ENCODE measurements at regions not wholly inside any gene's neighbourhood (a gene's known extent, or its start where the extent isn't known, plus 50 kb on each side); places are given as distances from the start of the nearest gene placed in this dataset.

- H3K4me3 Mint-ChIP-seq: no peak overlapping the region
- ATAC-seq: no peak
- no peak for DNase-seq
- Histone ChIP-seq H3K36me3 (ENCODE audit: control insufficient read depth, insufficient read depth, low read length) (no peaks in the 10 kb centered on the region), H3K27me3 (ENCODE audit: control insufficient read depth, insufficient read depth, low read length) (no peaks in the 10 kb centered on the region), H3K27ac (ENCODE audit: low read length) (no peak overlapping the region), H3K4me3 (ENCODE audit: low read length) (no peak overlapping the region), H3K4me1 (ENCODE audit: control insufficient read depth, insufficient read depth, low read length) (no peaks in the 10 kb centered on the region), H3K9me3 (ENCODE audit: control insufficient read depth, insufficient read depth, low read length) (no peaks in the 10 kb centered on the region)
- intact Hi-C loops (cut with micrococcal nuclease): no loop called here
- peaks cover 0 to 4% of the 10 kb centered on the region in 2 donors for H3K4me1 Mint-ChIP-seq
- WGBS (ENCODE audit: insufficient coverage): 80% methylated on average over 3 of the region's 3 CpGs
- H3K36me3 Mint-ChIP-seq: no peaks in the 10 kb centered on the region
- H3K27ac Mint-ChIP-seq: no peak overlapping the region
- TF ChIP-seq CTCF (IDR thresholded peaks at IDR 0.05): no peak
- peaks cover 6 to 8% of the 10 kb centered on the region in 2 donors for H3K27me3 Mint-ChIP-seq (ENCODE audit: low read depth in 2 of 2)
- H3K9me3 Mint-ChIP-seq: no peaks in the 10 kb centered on the region
Observed at GRCh38 chr17:14505606-14506005, 204.7 kb downstream of the HS3ST3B1 start.

GRCh38 chr17:14499976-14500375, 199.1 kb downstream of the HS3ST3B1 start:
- H3K4me3 Mint-ChIP-seq: no peak overlapping the region
- H3K27ac Mint-ChIP-seq: no peak overlapping the region
- Histone ChIP-seq H3K27ac (ENCODE audit: low read length) (no peak overlapping the region), H3K4me3 (ENCODE audit: low read length) (no peak overlapping the region), H3K36me3 (ENCODE audit: control insufficient read depth, insufficient read depth, low read length) (no peaks in the 10 kb centered on the region), H3K4me1 (ENCODE audit: control insufficient read depth, insufficient read depth, low read length) (no peaks in the 10 kb centered on the region), H3K27me3 (ENCODE audit: control insufficient read depth, insufficient read depth, low read length) (no peaks in the 10 kb centered on the region), H3K9me3 (ENCODE audit: control insufficient read depth, insufficient read depth, low read length) (no peaks in the 10 kb centered on the region)
- WGBS (ENCODE audit: insufficient coverage): 83% methylated on average over 4 of the region's 4 CpGs
- no peak for TF ChIP-seq CTCF (IDR thresholded peaks at IDR 0.05)
- ATAC-seq (no peak), DNase-seq (no peak)
- intact Hi-C loops (cut with micrococcal nuclease): no loop called here
- no peaks in the 10 kb centered on the region for H3K9me3 Mint-ChIP-seq
- H3K36me3 Mint-ChIP-seq: no peaks in the 10 kb centered on the region
- peaks cover 15 to 19% of the 10 kb centered on the region in 2 donors for H3K27me3 Mint-ChIP-seq (ENCODE audit: low read depth in 2 of 2)
- no peaks in the 10 kb centered on the region for H3K4me1 Mint-ChIP-seq

GRCh38 chr17:14498812-14499211, 197.9 kb downstream of the HS3ST3B1 start:
- Mint-ChIP-seq H3K36me3 (no peaks in the 10 kb centered on the region), H3K4me3 (no peak overlapping the region), H3K4me1 (no peaks in the 10 kb centered on the region), H3K9me3 (peaks cover 0 to 4% of the 10 kb centered on the region in 2 donors), H3K27me3 (ENCODE audit: low read depth in 2 of 2) (peaks cover 19 to 21% of the 10 kb centered on the region in 2 donors), H3K27ac (no peak overlapping the region)
- DNase-seq (no peak), ATAC-seq (no peak)
- H3K36me3 ChIP-seq (ENCODE audit: control insufficient read depth, insufficient read depth, low read length): no peaks in the 10 kb centered on the region
- no peak for TF ChIP-seq CTCF (IDR thresholded peaks at IDR 0.05)
- H3K9me3 ChIP-seq (ENCODE audit: control insufficient read depth, insufficient read depth, low read length): no peaks in the 10 kb centered on the region
- H3K27me3 ChIP-seq (ENCODE audit: control insufficient read depth, insufficient read depth, low read length): no peaks in the 10 kb centered on the region
- 76% methylated on average over 1 of the region's 1 CpG for WGBS (ENCODE audit: insufficient coverage)
- no peak overlapping the region for H3K27ac ChIP-seq (ENCODE audit: low read length)
- no peak overlapping the region for H3K4me3 ChIP-seq (ENCODE audit: low read length)
- intact Hi-C loops (cut with micrococcal nuclease): no loop called here
- no peaks in the 10 kb centered on the region for H3K4me1 ChIP-seq (ENCODE audit: control insufficient read depth, insufficient read depth, low read length)

GRCh38 chr17:14494161-14494560, 193.3 kb downstream of the HS3ST3B1 start:
- Mint-ChIP-seq H3K4me1 (no peaks in the 10 kb centered on the region), H3K36me3 (no peaks in the 10 kb centered on the region), H3K4me3 (no peak overlapping the region), H3K27me3 (ENCODE audit: low read depth in 2 of 2) (peaks cover 21 to 29% of the 10 kb centered on the region in 2 donors), H3K27ac (no peak overlapping the region), H3K9me3 (peaks cover 0 to 4% of the 10 kb centered on the region in 2 donors)
- no peak for TF ChIP-seq CTCF (IDR thresholded peaks at IDR 0.05)
- Histone ChIP-seq H3K27me3 (ENCODE audit: control insufficient read depth, insufficient read depth, low read length) (no peaks in the 10 kb centered on the region), H3K36me3 (ENCODE audit: control insufficient read depth, insufficient read depth, low read length) (no peaks in the 10 kb centered on the region), H3K4me3 (ENCODE audit: low read length) (no peak overlapping the region), H3K4me1 (ENCODE audit: control insufficient read depth, insufficient read depth, low read length) (no peaks in the 10 kb centered on the region), H3K9me3 (ENCODE audit: control insufficient read depth, insufficient read depth, low read length) (no peaks in the 10 kb centered on the region), H3K27ac (ENCODE audit: low read length) (no peak overlapping the region)
- 80% methylated on average over 3 of the region's 4 CpGs for WGBS (ENCODE audit: insufficient coverage)
- no peak for ATAC-seq
- DNase-seq: no peak
- intact Hi-C loops (cut with micrococcal nuclease): no loop called here

All from natural killer cell (primary cell).